CD4-positive, alpha-beta T cell (primary cell): ENCODE measurements at regions not wholly inside any gene's neighbourhood (a gene's known extent, or its start where the extent isn't known, plus 50 kb on each side); places are given as distances from the start of the nearest gene placed in this dataset.

Experiments
- ATAC-seq: fragments of 200-7000 bp; cut with Tn5 transposase; one replicate; pipeline ENCODE4 v1.10.0; 2022; ENCODE audit warnings: mild to moderate bottlenecking; ENCODE audit not compliant: poor library complexity
- CTCF ChIA-PET: fragments of 350-600 bp; sonication (Branson Sonifier 250); formaldehyde crosslinking; loops from one replicate; lab custom pipeline; 2021; ENCODE audit warnings: antibody characterized with exemption, inconsistent platforms; lab: Charles Lee
- POLR2A ChIA-PET: fragments of 350-600 bp; sonication (Branson Sonifier 250); formaldehyde crosslinking; loops from one replicate; lab custom pipeline; 2021; ENCODE audit warnings: antibody characterized with exemption, inconsistent platforms; lab: Charles Lee
- DNase-seq, 14 experiments: peaks; one replicate each; pipeline ENCODE4 v3.0.0-alpha.2; 2013 to 2020; ENCODE audit warnings: mixed read lengths in 2 of 14
- H3K27ac ChIP-seq, 2 donors: one replicate each; pipeline versions ENCODE4 v1.5.1 to v1.7.0; 2013; ENCODE audit warnings: low read length in 2 of 2, low read depth in 1 of 2, mild to moderate bottlenecking in 1 of 2
- H3K27me3 ChIP-seq, 2 experiments: 1 replicate in 1 of 2; 2 replicates in 1 of 2; pipeline versions ENCODE4 v1.6.1 to v1.7.0; 2013; ENCODE audit warnings: low read length in 2 of 2, control low read depth in 1 of 2, mild to moderate bottlenecking in 1 of 2, moderate library complexity in 1 of 2; ENCODE audit not compliant: insufficient read depth in 2 of 2, control insufficient read depth in 1 of 2
- H3K36me3 ChIP-seq: one replicate; pipeline ENCODE4 v1.6.1; 2013; ENCODE audit warnings: low read length, control low read depth; ENCODE audit not compliant: insufficient read depth
- H3K4me1 ChIP-seq: one replicate; pipeline ENCODE4 v1.6.1; 2013; ENCODE audit warnings: low read length, control low read depth; ENCODE audit not compliant: insufficient read depth
- H3K4me3 ChIP-seq: one replicate; pipeline ENCODE4 v1.5.1; 2013; ENCODE audit warnings: mild to moderate bottlenecking, low read length, moderate library complexity
- H3K9me3 ChIP-seq, 2 experiments: 1 replicate in 1 of 2; 2 replicates in 1 of 2; pipeline versions ENCODE4 v1.6.1 to v1.7.0; 2013; ENCODE audit warnings: low read length in 2 of 2, mild to moderate bottlenecking in 2 of 2, control low read depth in 1 of 2, moderate library complexity in 1 of 2; ENCODE audit not compliant: control insufficient read depth in 1 of 2, insufficient read depth in 1 of 2
- H3K27ac Mint-ChIP-seq: one replicate; pipeline ENCODE4 v1.8.0; 2020; ENCODE audit warnings: mixed read lengths
- H3K27me3 Mint-ChIP-seq: one replicate; pipeline ENCODE4 v1.8.0; 2021; ENCODE audit warnings: mixed read lengths
- H3K36me3 Mint-ChIP-seq: one replicate; pipeline ENCODE4 v1.8.0; 2021; ENCODE audit warnings: low read depth, mixed read lengths
- H3K4me1 Mint-ChIP-seq: one replicate; pipeline ENCODE4 v1.8.0; 2021; ENCODE audit warnings: low read depth, mixed read lengths
- H3K4me3 Mint-ChIP-seq: one replicate; pipeline ENCODE4 v1.8.0; 2020; ENCODE audit warnings: mild to moderate bottlenecking, mixed read lengths
- H3K9me3 Mint-ChIP-seq: one replicate; pipeline ENCODE4 v1.8.0; 2020; ENCODE audit warnings: mixed read lengths
- CTCF ChIP-seq: fragments of 200-600 bp; IDR thresholded peaks from one replicate; pipeline ENCODE4 v1.8.0; 2022; ENCODE audit warnings: antibody characterized with exemption, mild to moderate bottlenecking
- intact Hi-C, 2 experiments: fragments of 100-400 bp; cut with DNase I in 1 of 2; cut with micrococcal nuclease in 1 of 2; formaldehyde crosslinking; loops; one replicate each; pipeline versions ENCODE4 v1.15.1 to v1.9.0; 2023 to 2025; cut with DNase I, micrococcal nuclease

DNA sequence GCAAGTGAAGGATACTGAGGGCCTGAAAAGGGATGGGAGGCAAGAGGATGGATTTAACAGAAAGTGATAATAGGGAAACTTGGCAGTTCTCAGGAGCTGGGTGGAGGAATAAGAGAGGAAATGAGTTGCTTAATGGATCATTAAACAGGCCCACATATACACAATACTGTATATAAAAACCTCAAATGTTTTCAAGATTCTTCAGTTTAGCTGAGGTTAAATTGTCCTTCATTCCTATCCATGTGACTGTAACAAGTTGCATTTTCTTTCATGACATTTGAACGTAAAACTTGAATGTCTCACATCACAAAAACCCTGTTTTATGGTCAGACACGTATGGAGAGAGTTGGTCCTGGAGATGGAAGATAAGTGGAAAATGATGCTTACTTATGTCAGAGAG lies 76.5 kb upstream of the PLAC8 start:
- H3K27ac Mint-ChIP-seq, result no peak overlapping the region
- H3K9me3 ChIP-seq, result no peaks in the 10 kb centered on the region
- H3K27me3 Mint-ChIP-seq, result no peaks in the 10 kb centered on the region
- no peak overlapping the region for H3K4me3 ChIP-seq
- peaks cover 7% of the 10 kb centered on the region for H3K4me1 Mint-ChIP-seq
- POLR2A ChIA-PET, result no interaction called here
- TF ChIP-seq CTCF, result no peak
- H3K36me3 ChIP-seq, result no peaks in the 10 kb centered on the region
- DNase-seq (no peak), ATAC-seq (no peak)
- H3K27ac ChIP-seq, result no peak overlapping the region
- no peaks in the 10 kb centered on the region for H3K9me3 Mint-ChIP-seq
- intact Hi-C loops, result no loop called here
- no peaks in the 10 kb centered on the region for H3K36me3 Mint-ChIP-seq
- no peaks in the 10 kb centered on the region for H3K4me1 ChIP-seq
- no peak overlapping the region for H3K4me3 Mint-ChIP-seq
- CTCF ChIA-PET, result no interaction called here
- H3K27me3 ChIP-seq, result no peaks in the 10 kb centered on the region

- H3K27me3 Mint-ChIP-seq, result no peaks in the 10 kb centered on the region
- H3K9me3 Mint-ChIP-seq, result no peaks in the 10 kb centered on the region
- H3K27ac Mint-ChIP-seq, result no peak overlapping the region
- no peak overlapping the region for H3K27ac ChIP-seq
- DNase-seq (no peak), ATAC-seq (no peak)
- H3K27me3 ChIP-seq, result no peaks in the 10 kb centered on the region
- no peaks in the 10 kb centered on the region for H3K4me1 ChIP-seq
- no peaks in the 10 kb centered on the region for H3K36me3 ChIP-seq
- no peak overlapping the region for H3K4me3 ChIP-seq
- H3K4me3 Mint-ChIP-seq, result no peak overlapping the region
- ChIA-PET CTCF (interaction anchor here (1.1 kb wide), 1 partner anchor 74 kb away, joined by 3 read pairs; no protein-coding TSS in a partner anchor), POLR2A (no interaction called here)
- no peaks in the 10 kb centered on the region for H3K36me3 Mint-ChIP-seq
- peaks cover 7% of the 10 kb centered on the region for H3K4me1 Mint-ChIP-seq
- no peak for TF ChIP-seq CTCF
- H3K9me3 ChIP-seq, result no peaks in the 10 kb centered on the region
- intact Hi-C loops, result no loop called here
Observed at GRCh38 chr4:83189631-83190136, 75.2 kb upstream of the PLAC8 start.

GRCh38 chr4:83180431-83180968 lies 66.0 kb upstream of the PLAC8 start:
- H3K4me1 Mint-ChIP-seq, result no peaks in the 10 kb centered on the region
- H3K27me3 Mint-ChIP-seq, result no peaks in the 10 kb centered on the region
- H3K36me3 Mint-ChIP-seq, result no peaks in the 10 kb centered on the region
- Histone ChIP-seq H3K4me1 (no peaks in the 10 kb centered on the region), H3K27ac (no peak overlapping the region), H3K9me3 (no peaks in the 10 kb centered on the region), H3K4me3 (no peak overlapping the region), H3K36me3 (no peaks in the 10 kb centered on the region), H3K27me3 (no peaks in the 10 kb centered on the region)
- DNase-seq (peak in 2 of 14 experiments; percentile 39 to 53), ATAC-seq (no peak)
- intact Hi-C loops, result no loop called here
- no peaks in the 10 kb centered on the region for H3K9me3 Mint-ChIP-seq
- TF ChIP-seq CTCF, result no peak
- H3K4me3 Mint-ChIP-seq, result no peak overlapping the region
- no peak overlapping the region for H3K27ac Mint-ChIP-seq
- POLR2A ChIA-PET, result no interaction called here
- CTCF ChIA-PET, result no interaction called here
